ENCODE measurements at regions not wholly inside any gene's neighbourhood (a gene's known extent, or its start where the extent isn't known, plus 50 kb on each side); places are given as distances from the start of the nearest gene placed in this dataset.

DNA sequence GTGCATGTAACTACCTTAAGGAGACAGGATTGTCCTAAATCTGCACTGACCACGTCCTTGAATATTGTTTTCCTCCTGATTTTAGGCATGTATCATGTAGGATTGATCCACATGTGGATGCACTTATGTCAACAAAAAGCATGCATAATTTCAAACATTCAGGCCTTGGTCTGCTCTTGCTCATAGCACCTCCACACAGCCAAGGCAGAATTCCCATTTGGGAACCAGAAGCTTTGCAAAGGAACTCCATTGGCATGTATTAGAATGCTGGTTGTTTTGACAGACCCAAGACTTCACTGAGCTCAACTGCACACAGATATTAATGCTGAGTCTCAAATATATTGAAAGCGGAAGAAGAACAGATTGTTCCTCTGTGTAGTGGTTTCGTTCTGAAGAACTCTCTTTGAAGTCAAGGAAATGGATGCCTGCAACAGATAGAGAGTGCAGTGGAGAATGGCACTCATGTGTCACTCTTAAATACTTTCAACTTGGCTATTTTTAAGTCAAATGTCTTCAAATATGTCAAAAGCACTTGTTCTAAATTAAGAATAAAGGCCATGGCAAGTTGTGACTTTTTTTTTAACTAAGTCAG is 387.6 kb downstream of the LTN1 start:
- TF ChIP-seq, protein P1, sequence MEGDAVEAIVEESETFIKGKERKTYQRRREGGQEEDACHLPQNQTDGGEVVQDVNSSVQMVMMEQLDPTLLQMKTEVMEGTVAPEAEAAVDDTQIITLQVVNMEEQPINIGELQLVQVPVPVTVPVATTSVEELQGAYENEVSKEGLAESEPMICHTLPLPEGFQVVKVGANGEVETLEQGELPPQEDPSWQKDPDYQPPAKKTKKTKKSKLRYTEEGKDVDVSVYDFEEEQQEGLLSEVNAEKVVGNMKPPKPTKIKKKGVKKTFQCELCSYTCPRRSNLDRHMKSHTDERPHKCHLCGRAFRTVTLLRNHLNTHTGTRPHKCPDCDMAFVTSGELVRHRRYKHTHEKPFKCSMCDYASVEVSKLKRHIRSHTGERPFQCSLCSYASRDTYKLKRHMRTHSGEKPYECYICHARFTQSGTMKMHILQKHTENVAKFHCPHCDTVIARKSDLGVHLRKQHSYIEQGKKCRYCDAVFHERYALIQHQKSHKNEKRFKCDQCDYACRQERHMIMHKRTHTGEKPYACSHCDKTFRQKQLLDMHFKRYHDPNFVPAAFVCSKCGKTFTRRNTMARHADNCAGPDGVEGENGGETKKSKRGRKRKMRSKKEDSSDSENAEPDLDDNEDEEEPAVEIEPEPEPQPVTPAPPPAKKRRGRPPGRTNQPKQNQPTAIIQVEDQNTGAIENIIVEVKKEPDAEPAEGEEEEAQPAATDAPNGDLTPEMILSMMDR (IDR thresholded peaks at IDR 0.05; ENCODE audit: low read depth, low read length, poor library complexity, severe bottlenecking), result no peak
- TF ChIP-seq EZH2phosphoT487 (IDR thresholded peaks at IDR 0.05; ENCODE audit: borderline replicate concordance, low read length), result no peak
